Glutamatergic neuron (in vitro differentiated cells): ENCODE measurements at regions not wholly inside any gene's neighbourhood (a gene's known extent, or its start where the extent isn't known, plus 50 kb on each side); places are given as distances from the start of the nearest gene placed in this dataset.

ENCODE experiments used
- DNase-seq: peaks from one replicate; pipeline ENCODE4 v3.0.0; 2022
- H3K27ac Mint-ChIP-seq: one replicate; pipeline ENCODE4 v1.8.0; 2020; ENCODE audit warnings: mild to moderate bottlenecking, mixed read lengths, inconsistent platforms; ENCODE audit not compliant: unreplicated experiment
- H3K27me3 Mint-ChIP-seq: one replicate; pipeline ENCODE4 v1.8.0; 2020; ENCODE audit warnings: mild to moderate bottlenecking, moderate library complexity, mixed read lengths, inconsistent platforms; ENCODE audit not compliant: unreplicated experiment
- H3K36me3 Mint-ChIP-seq: one replicate; pipeline ENCODE4 v1.8.0; 2020; ENCODE audit warnings: mild to moderate bottlenecking, mixed read lengths, inconsistent platforms; ENCODE audit not compliant: unreplicated experiment
- H3K4me1 Mint-ChIP-seq: one replicate; pipeline ENCODE4 v1.8.0; 2020; ENCODE audit warnings: mild to moderate bottlenecking, low read depth, mixed read lengths, inconsistent platforms; ENCODE audit not compliant: unreplicated experiment
- H3K4me3 Mint-ChIP-seq: one replicate; pipeline ENCODE4 v1.8.0; 2020; ENCODE audit warnings: mild to moderate bottlenecking, mixed read lengths, inconsistent platforms; ENCODE audit not compliant: unreplicated experiment
- H3K9me3 Mint-ChIP-seq: one replicate; pipeline ENCODE4 v1.8.0; 2020; ENCODE audit warnings: mild to moderate bottlenecking, moderate library complexity, mixed read lengths, inconsistent platforms; ENCODE audit not compliant: unreplicated experiment
- TF ChIP-seq, protein P1 (sequence below): fragments of 200-600 bp; sonication (generic); IDR thresholded peaks from one replicate; pipeline ENCODE4 v1.5.0; 2021; ENCODE audit not compliant: partially characterized antibody, unreplicated experiment

DNA sequence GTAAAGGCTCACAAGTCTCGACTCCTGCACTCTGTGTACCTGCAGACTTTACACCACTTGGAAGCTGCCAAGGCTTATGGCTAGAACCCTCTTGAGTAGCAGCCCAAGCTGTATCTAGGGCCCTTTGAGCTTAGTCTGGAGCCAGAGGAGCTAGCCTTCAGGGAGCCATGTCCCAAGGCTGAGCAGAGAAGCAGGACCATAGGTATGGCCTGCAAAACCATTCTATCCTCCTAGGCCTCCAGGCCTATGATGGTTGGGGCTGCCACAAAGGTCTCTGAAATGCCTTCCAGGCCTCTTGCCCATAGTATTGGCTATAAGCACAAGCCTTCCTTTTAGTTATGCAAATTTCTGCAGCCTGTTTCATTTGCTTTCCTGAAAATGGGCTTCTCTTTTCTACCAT, 380.7 kb upstream of the CPXCR1 start:
- H3K4me1 Mint-ChIP-seq, result no peaks in the 10 kb centered on the region
- no peak for DNase-seq
- TF ChIP-seq, protein P1, sequence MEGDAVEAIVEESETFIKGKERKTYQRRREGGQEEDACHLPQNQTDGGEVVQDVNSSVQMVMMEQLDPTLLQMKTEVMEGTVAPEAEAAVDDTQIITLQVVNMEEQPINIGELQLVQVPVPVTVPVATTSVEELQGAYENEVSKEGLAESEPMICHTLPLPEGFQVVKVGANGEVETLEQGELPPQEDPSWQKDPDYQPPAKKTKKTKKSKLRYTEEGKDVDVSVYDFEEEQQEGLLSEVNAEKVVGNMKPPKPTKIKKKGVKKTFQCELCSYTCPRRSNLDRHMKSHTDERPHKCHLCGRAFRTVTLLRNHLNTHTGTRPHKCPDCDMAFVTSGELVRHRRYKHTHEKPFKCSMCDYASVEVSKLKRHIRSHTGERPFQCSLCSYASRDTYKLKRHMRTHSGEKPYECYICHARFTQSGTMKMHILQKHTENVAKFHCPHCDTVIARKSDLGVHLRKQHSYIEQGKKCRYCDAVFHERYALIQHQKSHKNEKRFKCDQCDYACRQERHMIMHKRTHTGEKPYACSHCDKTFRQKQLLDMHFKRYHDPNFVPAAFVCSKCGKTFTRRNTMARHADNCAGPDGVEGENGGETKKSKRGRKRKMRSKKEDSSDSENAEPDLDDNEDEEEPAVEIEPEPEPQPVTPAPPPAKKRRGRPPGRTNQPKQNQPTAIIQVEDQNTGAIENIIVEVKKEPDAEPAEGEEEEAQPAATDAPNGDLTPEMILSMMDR, result no peak
- H3K27ac Mint-ChIP-seq, result no peak overlapping the region
- no peak overlapping the region for H3K4me3 Mint-ChIP-seq
- H3K36me3 Mint-ChIP-seq, result no peaks in the 10 kb centered on the region
- no peaks in the 10 kb centered on the region for H3K9me3 Mint-ChIP-seq
- no peaks in the 10 kb centered on the region for H3K27me3 Mint-ChIP-seq

DNA sequence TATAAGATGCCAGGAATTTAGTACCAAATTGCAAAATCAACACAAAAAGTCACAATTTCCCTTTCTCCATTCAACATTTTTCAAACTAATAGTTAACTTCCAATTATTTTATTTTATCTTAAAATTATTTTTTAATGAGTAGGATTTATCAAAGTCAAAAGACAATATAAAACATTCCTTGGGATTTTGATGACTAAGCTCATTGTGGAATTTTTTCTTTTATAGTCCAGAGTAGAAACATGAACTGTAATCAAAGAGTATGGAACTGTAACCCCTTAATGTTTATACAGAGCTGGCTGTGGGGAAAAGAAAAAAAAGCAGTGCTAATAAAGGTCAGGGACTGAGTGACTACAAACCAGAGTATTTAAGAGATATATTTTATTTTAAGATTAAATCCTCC, 368.6 kb upstream of the CPXCR1 start:
- TF ChIP-seq, protein P1, result no peak
- H3K36me3 Mint-ChIP-seq, result no peaks in the 10 kb centered on the region
- DNase-seq, result no peak
- H3K27me3 Mint-ChIP-seq, result no peaks in the 10 kb centered on the region
- H3K27ac Mint-ChIP-seq, result no peak overlapping the region
- H3K4me3 Mint-ChIP-seq, result no peak overlapping the region
- H3K9me3 Mint-ChIP-seq, result no peaks in the 10 kb centered on the region
- H3K4me1 Mint-ChIP-seq, result no peaks in the 10 kb centered on the region

DNA sequence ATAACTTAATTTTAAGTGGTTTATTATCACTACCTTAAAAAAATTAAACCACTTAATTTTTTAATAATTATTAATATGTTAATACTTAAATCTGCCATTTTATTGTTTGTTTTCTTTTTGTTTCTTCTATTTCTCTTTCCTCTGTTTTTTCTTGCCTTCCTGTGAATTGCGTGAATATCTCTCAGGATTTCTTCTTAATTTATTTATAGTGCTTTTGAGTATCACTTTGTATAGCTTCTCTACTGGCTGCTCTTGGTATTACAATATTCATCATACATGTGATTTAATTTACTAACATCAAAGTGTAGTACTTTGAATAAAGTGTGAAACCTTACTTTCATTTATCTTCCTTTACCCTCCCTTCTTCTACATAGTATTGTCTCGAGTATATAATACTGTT, 349.5 kb upstream of the CPXCR1 start:
- Mint-ChIP-seq H3K9me3 (no peaks in the 10 kb centered on the region), H3K36me3 (no peaks in the 10 kb centered on the region), H3K27ac (no peak overlapping the region), H3K27me3 (no peaks in the 10 kb centered on the region), H3K4me3 (no peak overlapping the region), H3K4me1 (no peaks in the 10 kb centered on the region)
- TF ChIP-seq, protein P1, result peak; percentile 56
- no peak for DNase-seq

DNA sequence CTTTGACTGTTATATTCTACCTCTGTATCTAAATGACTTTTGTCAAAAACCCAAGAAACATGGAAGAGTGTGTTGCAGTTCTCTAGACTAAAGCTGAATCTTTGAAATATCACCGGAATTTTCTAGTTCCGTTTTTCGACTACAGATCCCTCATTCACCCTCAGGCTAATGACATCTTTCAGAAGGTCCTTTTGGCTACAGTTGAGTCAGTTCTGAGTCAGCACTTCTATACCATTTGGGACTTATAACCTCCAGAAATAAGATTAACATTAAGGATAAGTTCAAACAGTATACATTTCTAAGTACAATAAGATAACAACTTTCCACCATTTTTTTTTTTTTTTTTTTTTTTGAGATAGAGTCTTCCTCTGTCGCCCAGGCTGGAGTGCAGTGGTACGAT, 331.0 kb upstream of the CPXCR1 start:
- Mint-ChIP-seq H3K27ac (no peak overlapping the region), H3K4me1 (no peaks in the 10 kb centered on the region), H3K27me3 (no peaks in the 10 kb centered on the region), H3K36me3 (no peaks in the 10 kb centered on the region), H3K4me3 (no peak overlapping the region), H3K9me3 (no peaks in the 10 kb centered on the region)
- DNase-seq, result no peak
- TF ChIP-seq, protein P1, result no peak

DNA sequence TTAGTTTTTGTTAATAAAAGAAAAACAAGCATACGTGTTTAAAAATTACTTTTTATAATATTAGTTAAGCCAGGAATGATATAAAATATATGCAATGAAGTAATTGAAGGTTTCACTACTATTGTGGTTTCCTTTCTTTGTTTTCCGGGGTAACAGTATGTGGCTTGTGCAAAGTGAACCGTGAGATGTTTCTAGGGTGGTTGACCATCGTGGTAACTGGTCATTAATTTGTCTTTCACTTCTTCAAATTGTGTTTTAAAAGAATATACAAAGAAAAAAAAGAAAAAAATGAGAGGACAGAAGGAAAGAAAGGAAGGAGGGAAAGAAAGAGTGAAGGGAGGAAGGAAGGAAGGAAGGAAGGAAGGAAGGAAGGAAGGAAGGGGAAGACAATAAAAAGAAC, 330.1 kb upstream of the CPXCR1 start:
- H3K4me3 Mint-ChIP-seq, result no peak overlapping the region
- H3K27me3 Mint-ChIP-seq, result no peaks in the 10 kb centered on the region
- H3K36me3 Mint-ChIP-seq, result no peaks in the 10 kb centered on the region
- no peaks in the 10 kb centered on the region for H3K9me3 Mint-ChIP-seq
- no peak for DNase-seq
- no peak overlapping the region for H3K27ac Mint-ChIP-seq
- TF ChIP-seq, protein P1, result no peak
- H3K4me1 Mint-ChIP-seq, result no peaks in the 10 kb centered on the region
